ENCODE measurements at regions not wholly inside any gene's neighbourhood (a gene's known extent, or its start where the extent isn't known, plus 50 kb on each side); places are given as distances from the start of the nearest gene placed in this dataset.

- TF ChIP-seq CTCF (IDR thresholded peaks at IDR 0.05) (no peak), EZH2 (IDR thresholded peaks at IDR 0.05; ENCODE audit: borderline replicate concordance, insufficient read depth, low read depth, low read length, poor library complexity, severe bottlenecking) (no peak)
Measured at GRCh38 chr13:34056733-34057258, 238.8 kb downstream of the RFC3 start.
